Activated naive CD4-positive, alpha-beta T cell treated with anti-CD3 and anti-CD28 coated beads, Interleukin-2, amount 50 U/mL, for 72 hours (primary cell): ENCODE measurements at regions not wholly inside any gene's neighbourhood (a gene's known extent, or its start where the extent isn't known, plus 50 kb on each side); places are given as distances from the start of the nearest gene placed in this dataset.

Source experiments
- ATAC-seq, 2 donors: fragments of 150-1000 bp; cut with Tn5 transposase; 2 replicates each; pipeline ENCODE4 v1.10.0; 2021; ENCODE audit warnings: mild to moderate bottlenecking in 2 of 2, moderate library complexity in 2 of 2
- DNase-seq, 2 donors: peaks; one replicate each; pipeline ENCODE4 v3.0.0; 2021 to 2022; ENCODE audit warnings: low spot score in 2 of 2
- H3K27ac Mint-ChIP-seq, 2 donors: one replicate each; pipeline ENCODE4 v1.8.0; 2022; ENCODE audit warnings: mild to moderate bottlenecking in 2 of 2, mixed read lengths in 2 of 2
- H3K36me3 Mint-ChIP-seq, 2 donors: one replicate each; pipeline ENCODE4 v1.8.0; 2022; ENCODE audit warnings: mixed read lengths in 2 of 2
- H3K9me3 Mint-ChIP-seq, 2 donors: one replicate each; pipeline ENCODE4 v1.8.0; 2022; ENCODE audit warnings: mixed read lengths in 2 of 2

- ATAC-seq: no peak
Observed at GRCh38 chr4:54954656-54955388, 170.6 kb downstream of the KDR start.

DNA sequence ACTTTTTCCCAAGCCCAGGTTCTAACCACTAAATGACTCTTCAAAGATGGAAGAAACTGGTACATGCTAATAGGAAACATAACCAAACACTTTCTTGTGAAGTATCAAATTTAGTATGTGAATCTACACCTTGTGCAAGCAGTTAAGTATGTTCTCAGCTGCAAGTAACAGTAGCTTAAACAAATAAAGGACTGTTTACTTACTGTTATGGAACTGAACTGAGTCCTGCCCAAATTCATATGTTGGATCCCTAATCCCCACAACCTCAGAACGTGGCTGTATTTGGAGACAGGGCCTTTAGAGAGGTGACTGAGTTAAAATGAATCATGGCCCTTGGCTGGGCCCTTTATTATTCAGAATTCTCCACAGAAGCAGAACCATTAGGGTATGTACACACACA lies 178.7 kb downstream of the KDR start:
- H3K36me3 Mint-ChIP-seq: no peaks in the 10 kb centered on the region
- DNase-seq: no peak
- peaks cover 0 to 7% of the 10 kb centered on the region in 2 donors for H3K9me3 Mint-ChIP-seq
- H3K27ac Mint-ChIP-seq: no peak overlapping the region
- ATAC-seq: no peak

More at GRCh38 chr4:54954656-54955388, 170.6 kb downstream of the KDR start:
- Mint-ChIP-seq H3K9me3 (peaks cover 0 to 4% of the 10 kb centered on the region in 2 donors), H3K36me3 (no peaks in the 10 kb centered on the region), H3K27ac (no peak overlapping the region)
- DNase-seq: no peak

DNA sequence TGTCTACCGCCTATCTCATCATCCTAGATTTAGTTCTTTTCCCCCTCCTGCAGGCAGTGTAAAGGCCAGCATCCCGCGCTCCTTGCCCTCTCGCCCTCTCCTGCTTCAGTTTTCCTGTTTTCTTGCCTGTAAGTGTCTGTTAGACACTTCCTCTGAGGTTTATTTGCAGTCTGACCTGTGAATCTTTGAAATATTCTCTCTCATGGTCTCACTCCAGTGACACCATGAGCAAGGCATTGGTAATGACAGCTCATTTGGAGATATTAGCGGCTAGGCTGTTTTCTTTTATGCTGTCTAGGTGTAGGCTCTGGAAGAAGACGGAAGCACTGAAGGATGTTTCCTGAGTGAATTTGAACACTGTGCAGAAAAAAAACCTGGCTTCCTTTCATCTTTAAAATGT lies 179.6 kb downstream of the KDR start:
- H3K27ac Mint-ChIP-seq: no peak overlapping the region
- ATAC-seq: no peak
- DNase-seq: no peak
- H3K36me3 Mint-ChIP-seq: no peaks in the 10 kb centered on the region
- H3K9me3 Mint-ChIP-seq: peaks cover 0 to 7% of the 10 kb centered on the region in 2 donors

- H3K27ac Mint-ChIP-seq: peak overlapping the region; percentile 77 to 93
- peak in 1 of 2 donors; percentile 25 for DNase-seq
- H3K9me3 Mint-ChIP-seq: no peaks in the 10 kb centered on the region
- peak; percentile 81 to 82 for ATAC-seq
- H3K36me3 Mint-ChIP-seq: no peaks in the 10 kb centered on the region
Observed at GRCh38 chr4:54942721-54943120, 182.7 kb downstream of the KDR start.

DNA sequence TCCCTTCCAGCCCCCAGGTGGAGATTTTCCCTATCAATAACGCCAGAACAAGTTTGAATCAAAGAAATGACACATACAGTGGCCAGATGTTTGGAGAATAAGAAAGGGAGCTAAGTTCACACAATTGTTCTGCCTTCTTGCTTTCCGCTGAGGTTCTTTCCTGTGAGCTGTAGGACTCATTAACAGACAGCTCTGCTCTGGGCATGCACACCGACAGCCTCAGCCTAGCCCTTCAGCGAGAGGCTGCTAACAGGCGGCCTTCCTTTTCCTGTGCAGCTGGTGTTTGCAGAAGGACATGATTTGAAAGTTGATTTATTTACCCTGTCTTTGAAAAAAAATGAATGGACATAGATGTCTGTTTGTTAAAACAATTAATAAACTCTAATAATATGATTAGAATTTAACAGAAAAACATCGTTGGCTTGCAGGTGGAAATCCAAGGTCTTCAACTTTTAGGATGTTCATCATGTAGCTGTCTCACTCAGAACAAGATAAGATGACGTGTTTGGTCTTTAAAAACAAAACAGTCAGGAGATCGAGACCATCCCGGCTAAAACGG lies 183.3 kb downstream of the KDR start:
- ATAC-seq (peak; percentile 80 to 86), DNase-seq (peak in 1 of 2 donors; percentile 34)
- Mint-ChIP-seq H3K27ac (peak overlapping the region; percentile 74 to 93), H3K36me3 (no peaks in the 10 kb centered on the region), H3K9me3 (no peaks in the 10 kb centered on the region)

DNA sequence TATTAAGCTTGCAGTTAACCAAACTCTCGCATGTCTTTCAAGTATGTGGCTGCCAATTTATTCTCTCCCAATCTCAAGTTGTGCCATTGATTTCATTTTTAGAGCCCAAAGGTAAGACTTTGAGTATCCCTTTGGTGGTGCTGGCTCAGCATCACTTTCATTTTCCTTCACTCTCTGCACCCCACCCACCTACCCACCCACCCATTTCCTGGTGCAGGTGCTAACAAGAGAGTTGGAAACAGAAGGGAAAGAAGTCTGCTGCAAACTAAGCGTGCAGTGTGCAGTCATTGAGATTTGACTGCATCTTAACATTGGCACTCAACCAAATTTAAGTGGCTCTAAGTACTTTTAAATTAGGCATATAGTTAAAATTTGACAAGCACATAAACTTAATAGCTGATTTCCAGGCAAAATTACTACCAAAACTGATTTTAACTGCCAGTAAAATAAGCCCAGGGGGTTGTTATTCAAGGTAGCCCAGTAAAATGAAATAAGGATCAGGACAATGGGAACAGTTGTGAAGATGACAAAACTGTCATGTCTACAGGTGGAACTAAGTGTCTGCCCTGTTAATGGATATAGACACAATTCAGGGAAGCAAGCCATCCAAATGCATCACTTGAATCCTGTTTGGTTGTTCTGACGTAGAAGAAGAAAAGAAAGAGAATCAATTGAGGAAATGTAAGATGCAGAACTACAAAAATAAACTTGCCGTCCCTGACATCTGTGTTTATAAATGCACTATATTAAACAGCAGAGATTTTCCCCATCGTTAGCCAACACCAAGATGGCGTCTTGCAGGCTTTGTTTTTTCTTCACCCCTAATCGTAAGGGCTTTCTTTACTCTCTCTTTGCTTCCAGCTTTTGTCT lies 184.2 kb downstream of the KDR start:
- peak in 1 of 2 donors; percentile 55 for ATAC-seq
- no peaks in the 10 kb centered on the region for H3K9me3 Mint-ChIP-seq
- no peak for DNase-seq
- H3K27ac Mint-ChIP-seq: peak overlapping the region; percentile 74 to 93
- no peaks in the 10 kb centered on the region for H3K36me3 Mint-ChIP-seq

DNA sequence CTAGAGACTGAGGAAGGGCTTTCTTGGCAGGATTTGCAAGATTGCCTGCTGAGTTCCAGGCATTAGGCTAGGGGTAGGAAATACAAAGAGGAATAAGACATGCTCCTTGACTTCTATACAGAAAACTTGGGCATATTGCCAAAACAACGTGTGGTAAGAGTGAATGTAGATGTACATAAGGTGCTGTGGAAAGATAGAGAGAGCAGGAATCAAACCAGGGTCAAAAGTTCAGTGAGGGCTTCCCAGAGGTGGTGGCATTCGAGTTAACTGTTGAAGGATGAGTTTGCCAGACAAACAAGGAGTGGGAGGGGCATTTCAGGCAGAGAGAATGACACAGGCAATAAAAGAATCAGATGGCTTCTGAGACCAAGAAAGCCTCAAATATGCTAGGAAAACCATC lies 187.9 kb downstream of the KDR start:
- ATAC-seq (no peak), DNase-seq (no peak)
- Mint-ChIP-seq H3K36me3 (no peaks in the 10 kb centered on the region), H3K9me3 (no peaks in the 10 kb centered on the region), H3K27ac (no peak overlapping the region)

GRCh38 chr4:54933579-54933978 lies 191.8 kb downstream of the KDR start:
- H3K27ac Mint-ChIP-seq: no peak overlapping the region
- DNase-seq (no peak), ATAC-seq (no peak)
- no peaks in the 10 kb centered on the region for H3K36me3 Mint-ChIP-seq
- H3K9me3 Mint-ChIP-seq: no peaks in the 10 kb centered on the region

DNA sequence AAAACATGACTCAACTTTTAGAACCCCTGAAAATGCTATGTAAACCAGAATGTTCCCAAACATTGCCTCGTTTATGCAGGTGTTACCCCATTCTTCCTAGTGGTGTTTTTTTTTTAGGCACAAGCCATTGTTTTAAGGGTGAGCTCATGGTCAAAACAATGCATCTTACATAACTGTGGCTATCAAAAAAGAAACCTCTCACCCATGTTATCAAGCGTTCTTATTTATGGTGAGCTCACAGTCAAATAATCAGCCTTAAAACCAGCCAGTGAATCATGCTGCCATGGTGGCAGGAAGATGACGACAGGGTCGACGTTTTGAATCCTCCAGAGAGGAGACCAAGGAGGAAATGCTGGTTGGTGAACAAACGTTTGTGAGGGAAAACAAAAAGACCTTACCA lies 195.2 kb downstream of the KDR start:
- Mint-ChIP-seq H3K36me3 (peaks cover 4 to 7% of the 10 kb centered on the region in 2 donors), H3K27ac (peak overlapping the region in 1 of 2 donors; percentile 24), H3K9me3 (peaks cover 0 to 3% of the 10 kb centered on the region in 2 donors)
- no peak for DNase-seq
- ATAC-seq: peak in 1 of 2 donors; percentile 32

- DNase-seq: no peak
- no peak overlapping the region for H3K27ac Mint-ChIP-seq
- H3K9me3 Mint-ChIP-seq: peaks cover 0 to 7% of the 10 kb centered on the region in 2 donors
- H3K36me3 Mint-ChIP-seq: peaks cover 7 to 8% of the 10 kb centered on the region in 2 donors
- ATAC-seq: no peak
Observed at GRCh38 chr4:54929459-54929858, 195.9 kb downstream of the KDR start.

DNA sequence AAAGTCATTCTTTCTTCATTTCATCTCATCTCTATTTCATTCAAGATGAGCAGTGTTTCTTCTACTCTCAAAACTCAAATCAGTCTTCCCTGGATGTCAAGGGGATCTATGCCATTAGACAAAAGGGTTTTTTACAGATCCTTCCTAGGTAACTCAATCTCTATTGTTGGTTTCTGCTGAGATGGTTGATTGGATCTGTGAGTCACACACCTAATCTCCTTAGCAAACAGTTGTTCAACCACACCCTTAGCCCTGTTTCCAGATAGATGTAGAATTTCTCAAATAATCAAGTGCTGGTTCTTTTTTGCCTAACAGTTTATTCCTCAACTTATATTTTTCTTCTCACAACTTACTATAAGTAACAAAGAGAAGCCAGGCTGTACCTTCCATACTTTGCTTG lies 200.5 kb downstream of the KDR start:
- no peak for ATAC-seq
- no peak for DNase-seq
- peaks cover 7 to 14% of the 10 kb centered on the region in 2 donors for H3K9me3 Mint-ChIP-seq
- H3K36me3 Mint-ChIP-seq: peaks cover 14 to 15% of the 10 kb centered on the region in 2 donors
- no peak overlapping the region for H3K27ac Mint-ChIP-seq

- H3K36me3 Mint-ChIP-seq: no peaks in the 10 kb centered on the region
- no peaks in the 10 kb centered on the region for H3K9me3 Mint-ChIP-seq
Observed at GRCh38 chr4:54915276-54915675, 210.1 kb downstream of the KDR start.

GRCh38 chr4:54914781-54915180 lies 210.6 kb downstream of the KDR start:
- no peak overlapping the region for H3K27ac Mint-ChIP-seq
- no peaks in the 10 kb centered on the region for H3K9me3 Mint-ChIP-seq
- DNase-seq (no peak), ATAC-seq (no peak)
- no peaks in the 10 kb centered on the region for H3K36me3 Mint-ChIP-seq

More at GRCh38 chr4:54915276-54915675, 210.1 kb downstream of the KDR start:
- H3K27ac Mint-ChIP-seq: no peak overlapping the region
- ATAC-seq (no peak), DNase-seq (no peak)

GRCh38 chr4:54913751-54914526 lies 211.5 kb downstream of the KDR start:
- ATAC-seq (no peak), DNase-seq (no peak)
- H3K36me3 Mint-ChIP-seq: no peaks in the 10 kb centered on the region
- no peak overlapping the region for H3K27ac Mint-ChIP-seq
- no peaks in the 10 kb centered on the region for H3K9me3 Mint-ChIP-seq

- Mint-ChIP-seq H3K27ac (no peak overlapping the region), H3K36me3 (no peaks in the 10 kb centered on the region), H3K9me3 (no peaks in the 10 kb centered on the region)
- no peak for DNase-seq
- ATAC-seq: no peak
Observed at GRCh38 chr4:54912155-54912554, 213.2 kb downstream of the KDR start.

DNA sequence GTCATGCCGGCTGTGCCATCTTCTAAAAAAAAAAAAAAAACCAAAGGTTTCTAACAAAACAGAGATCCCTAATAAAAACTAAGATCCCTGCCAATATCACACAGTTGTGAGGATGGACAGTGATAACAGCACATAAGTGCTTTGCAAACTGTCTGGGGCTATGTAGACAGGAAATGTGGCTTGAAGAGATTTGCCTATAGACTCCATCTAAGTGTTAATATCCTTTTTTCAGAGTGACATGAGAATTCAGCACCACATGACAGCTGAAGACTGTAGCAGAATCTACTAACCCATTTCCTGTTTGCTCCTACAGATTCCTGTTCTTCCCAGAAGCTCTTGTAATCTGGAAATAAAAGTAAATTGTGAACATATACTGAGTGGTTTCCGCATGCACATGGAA lies 215.4 kb downstream of the KDR start:
- H3K27ac Mint-ChIP-seq: no peak overlapping the region
- DNase-seq (no peak), ATAC-seq (no peak)
- H3K9me3 Mint-ChIP-seq: peaks cover 5% of the 10 kb centered on the region in 2 donors
- no peaks in the 10 kb centered on the region for H3K36me3 Mint-ChIP-seq
